Caco-2 (cell line): ENCODE measurements at regions not wholly inside any gene's neighbourhood (a gene's known extent, or its start where the extent isn't known, plus 50 kb on each side); places are given as distances from the start of the nearest gene placed in this dataset.

Experiments
- BruUV-seq: library from RNA; stranded (reverse); fragments of 400-500 nt; replicated peaks from 2 replicates; lab custom pipeline; 2021; lab: Mats Ljungman, UMichigan
- CTCF ChIA-PET: fragments of 300-600 bp; sonication (Branson Sonifier 250); formaldehyde crosslinking; loops from one replicate; lab custom pipeline; 2022; ENCODE audit warnings: antibody characterized with exemption; lab: Charles Lee
- POLR2A ChIA-PET: fragments of 300-600 bp; sonication (Branson Sonifier 250); formaldehyde crosslinking; loops from one replicate; lab custom pipeline; 2022; ENCODE audit warnings: antibody characterized with exemption; lab: Charles Lee
- DNase-seq, 2 experiments: peaks; one replicate each; pipeline versions ENCODE4 v3.0.0 to v3.0.0-alpha.2; 2020 to 2022
- H3K27me3 ChIP-seq: replicated peaks from 2 replicates; pipeline ENCODE4 v1.6.0; 2011; ENCODE audit warnings: low read length; ENCODE audit not compliant: control insufficient read depth, insufficient read depth
- H3K36me3 ChIP-seq: 2 replicates; pipeline ENCODE4 v1.5.1; 2011; ENCODE audit warnings: low read length; ENCODE audit not compliant: control insufficient read depth, insufficient read depth
- H3K4me1 ChIP-seq: fragments of 250-450 bp; sonication (Bioruptor Pico); 2 replicates; pipeline ENCODE4 v1.5.1; 2020; ENCODE audit warnings: mild to moderate bottlenecking
- H3K4me3 ChIP-seq: 2 replicates; pipeline ENCODE4 v1.5.1; 2011; ENCODE audit warnings: low read depth, mild to moderate bottlenecking, control low read depth, low read length
- H3K9me3 ChIP-seq: fragments of 250-450 bp; sonication (Bioruptor Pico); 2 replicates; pipeline ENCODE4 v1.5.1; 2020; ENCODE audit warnings: mild to moderate bottlenecking, moderate library complexity
- H3K27ac Mint-ChIP-seq: one replicate; pipeline ENCODE4 v1.8.0; 2022; ENCODE audit warnings: mixed read lengths; ENCODE audit not compliant: unreplicated experiment
- H3K27me3 Mint-ChIP-seq: one replicate; pipeline ENCODE4 v1.8.0; 2022; ENCODE audit warnings: mixed read lengths; ENCODE audit not compliant: insufficient read depth, unreplicated experiment
- H3K36me3 Mint-ChIP-seq: one replicate; pipeline ENCODE4 v1.8.0; 2022; ENCODE audit warnings: mild to moderate bottlenecking, mixed read lengths; ENCODE audit not compliant: insufficient read depth, unreplicated experiment
- H3K4me1 Mint-ChIP-seq: one replicate; pipeline ENCODE4 v1.8.0; 2022; ENCODE audit warnings: low read depth, mixed read lengths; ENCODE audit not compliant: unreplicated experiment
- H3K4me3 Mint-ChIP-seq: one replicate; pipeline ENCODE4 v1.8.0; 2022; ENCODE audit warnings: mild to moderate bottlenecking, moderate library complexity, mixed read lengths; ENCODE audit not compliant: unreplicated experiment
- H3K9me3 Mint-ChIP-seq: one replicate; pipeline ENCODE4 v1.8.0; 2022; ENCODE audit warnings: mixed read lengths; ENCODE audit not compliant: unreplicated experiment
- intact Hi-C: fragments of 100-400 bp; cut with micrococcal nuclease; formaldehyde crosslinking; loops from one replicate; pipeline ENCODE4 v1.10.0; 2022; ENCODE audit not compliant: unreplicated experiment
- TF ChIP-seq, protein P1 (sequence below), 2 experiments: fragments of 200-600 bp in 1 of 2; IDR thresholded peaks; 1 replicate in 1 of 2; 2 replicates in 1 of 2; pipeline versions ENCODE4 v1.5.1 to v1.8.0; 2011 to 2022; ENCODE audit warnings: antibody characterized with exemption in 1 of 2, control low read depth in 1 of 2, inconsistent platforms in 1 of 2, low read depth in 1 of 2, low read length in 1 of 2, mild to moderate bottlenecking in 1 of 2, moderate library complexity in 1 of 2; ENCODE audit not compliant: insufficient read depth in 1 of 2, severe bottlenecking in 1 of 2, unreplicated experiment in 1 of 2

DNA sequence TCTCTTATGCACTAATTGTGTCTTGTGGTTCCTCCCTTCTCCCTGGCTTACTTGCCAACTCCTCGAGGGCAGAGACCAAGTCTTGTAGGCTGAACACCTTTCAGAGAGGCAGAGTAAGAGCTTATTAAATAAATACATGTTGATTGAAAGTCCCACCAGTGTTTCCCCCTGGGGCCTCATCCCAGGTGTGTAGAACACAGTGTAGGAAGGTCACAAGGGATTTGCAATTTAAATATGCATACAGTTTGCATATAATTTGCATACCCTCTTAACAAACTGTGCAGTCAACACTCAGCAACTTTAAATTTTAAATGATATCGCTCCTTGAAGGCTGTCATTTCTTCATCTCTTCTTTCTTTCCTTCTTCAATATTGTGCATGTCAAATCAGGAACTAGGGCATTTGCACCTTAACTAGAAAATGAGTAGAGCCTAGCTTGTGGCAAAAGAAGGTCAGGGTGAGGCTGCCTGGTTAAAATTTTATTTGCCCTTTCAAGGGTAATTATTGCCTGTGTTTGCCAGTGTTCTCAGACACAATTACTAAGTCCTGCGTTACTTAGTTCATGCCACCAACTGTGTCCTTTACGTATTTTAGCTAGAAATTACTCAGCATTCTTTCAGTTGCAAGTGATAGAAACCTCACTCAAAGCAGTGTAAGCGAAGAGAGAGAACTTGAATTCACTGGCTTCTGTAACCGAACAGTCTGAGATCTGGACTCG is 465.7 kb downstream of the HAPSTR1 start:
- CTCF ChIA-PET, result no interaction called here
- intact Hi-C loops, result no loop called here
- H3K9me3 Mint-ChIP-seq, result no peaks in the 10 kb centered on the region

DNA sequence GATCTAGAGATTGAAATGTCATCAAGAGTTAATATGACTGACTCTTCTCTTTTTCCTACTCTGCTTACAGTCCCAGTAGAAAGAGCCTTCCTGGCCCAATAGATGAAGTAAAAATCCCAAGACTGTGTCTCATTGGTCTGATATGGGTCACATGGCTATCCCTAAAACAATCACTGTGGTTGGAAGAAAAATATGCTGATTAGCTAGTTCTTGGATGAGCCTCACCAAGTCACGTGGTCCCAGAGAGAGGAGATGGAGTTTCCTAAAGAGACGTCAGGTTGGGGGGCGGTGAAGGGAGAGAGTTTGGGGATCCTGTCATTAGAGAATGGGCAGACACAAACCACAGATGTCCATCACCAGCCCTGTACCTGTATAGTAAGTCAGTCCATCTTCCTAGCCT is 466.3 kb downstream of the HAPSTR1 start:
- intact Hi-C loops, result no loop called here
- ChIA-PET CTCF (no interaction called here), POLR2A (no interaction called here)
- Mint-ChIP-seq H3K36me3 (no peaks in the 10 kb centered on the region), H3K4me1 (peaks cover 13% of the 10 kb centered on the region), H3K27me3 (no peaks in the 10 kb centered on the region), H3K4me3 (no peak overlapping the region), H3K27ac (no peak overlapping the region), H3K9me3 (no peaks in the 10 kb centered on the region)
- no peaks in the 10 kb centered on the region for H3K9me3 ChIP-seq
- BruUV-seq, result no TSS peak
- DNase-seq, result no peak
- no peaks in the 10 kb centered on the region; the same call in 1 of the 2 replicates for H3K4me1 ChIP-seq
- TF ChIP-seq, protein P1, sequence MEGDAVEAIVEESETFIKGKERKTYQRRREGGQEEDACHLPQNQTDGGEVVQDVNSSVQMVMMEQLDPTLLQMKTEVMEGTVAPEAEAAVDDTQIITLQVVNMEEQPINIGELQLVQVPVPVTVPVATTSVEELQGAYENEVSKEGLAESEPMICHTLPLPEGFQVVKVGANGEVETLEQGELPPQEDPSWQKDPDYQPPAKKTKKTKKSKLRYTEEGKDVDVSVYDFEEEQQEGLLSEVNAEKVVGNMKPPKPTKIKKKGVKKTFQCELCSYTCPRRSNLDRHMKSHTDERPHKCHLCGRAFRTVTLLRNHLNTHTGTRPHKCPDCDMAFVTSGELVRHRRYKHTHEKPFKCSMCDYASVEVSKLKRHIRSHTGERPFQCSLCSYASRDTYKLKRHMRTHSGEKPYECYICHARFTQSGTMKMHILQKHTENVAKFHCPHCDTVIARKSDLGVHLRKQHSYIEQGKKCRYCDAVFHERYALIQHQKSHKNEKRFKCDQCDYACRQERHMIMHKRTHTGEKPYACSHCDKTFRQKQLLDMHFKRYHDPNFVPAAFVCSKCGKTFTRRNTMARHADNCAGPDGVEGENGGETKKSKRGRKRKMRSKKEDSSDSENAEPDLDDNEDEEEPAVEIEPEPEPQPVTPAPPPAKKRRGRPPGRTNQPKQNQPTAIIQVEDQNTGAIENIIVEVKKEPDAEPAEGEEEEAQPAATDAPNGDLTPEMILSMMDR (IDR thresholded peaks at IDR 0.05; ENCODE audit: insufficient read depth in 1 of 2, low read depth in 1 of 2, low read length in 1 of 2, severe bottlenecking in 1 of 2, unreplicated experiment in 1 of 2), result no peak
- H3K27me3 ChIP-seq, result no peaks in the 10 kb centered on the region
- no peak overlapping the region for H3K4me3 ChIP-seq
- no peaks in the 10 kb centered on the region for H3K36me3 ChIP-seq

More for the DNA sequence above, 465.7 kb downstream of the HAPSTR1 start:
- no peak overlapping the region for H3K4me3 ChIP-seq
- BruUV-seq, result no TSS peak
- no peaks in the 10 kb centered on the region for H3K9me3 ChIP-seq
- H3K27me3 ChIP-seq, result no peaks in the 10 kb centered on the region
- DNase-seq, result no peak
- H3K4me1 Mint-ChIP-seq, result peaks cover 13% of the 10 kb centered on the region
- POLR2A ChIA-PET, result no interaction called here
- H3K36me3 ChIP-seq, result no peaks in the 10 kb centered on the region
- no peak overlapping the region for H3K4me3 Mint-ChIP-seq
- H3K27ac Mint-ChIP-seq, result no peak overlapping the region
- TF ChIP-seq, protein P1 (IDR thresholded peaks at IDR 0.05; ENCODE audit: insufficient read depth in 1 of 2, low read depth in 1 of 2, low read length in 1 of 2, severe bottlenecking in 1 of 2, unreplicated experiment in 1 of 2), result no peak
- H3K36me3 Mint-ChIP-seq, result no peaks in the 10 kb centered on the region
- no peaks in the 10 kb centered on the region for H3K27me3 Mint-ChIP-seq
- H3K4me1 ChIP-seq, result no peaks in the 10 kb centered on the region; the same call in 1 of the 2 replicates

DNA sequence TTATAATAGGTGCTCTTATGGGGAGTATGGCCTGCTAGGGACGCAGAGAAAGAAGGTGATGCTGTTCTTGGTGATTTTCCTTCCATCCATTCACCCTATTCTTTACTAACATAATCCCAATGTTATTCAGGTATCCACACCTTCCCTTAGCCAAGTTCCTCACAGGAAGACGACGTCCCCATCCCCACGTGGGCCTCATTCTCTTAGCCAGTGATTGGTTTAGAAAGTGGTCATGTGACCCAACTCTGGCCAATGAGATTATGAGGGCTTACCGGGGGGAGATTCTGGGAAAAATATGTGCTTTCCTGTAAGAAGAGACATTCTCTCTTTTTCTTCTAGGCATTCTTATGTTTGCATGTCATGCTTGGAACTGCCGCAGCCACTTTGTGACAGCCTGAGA is 474.7 kb downstream of the HAPSTR1 start:
- ChIA-PET CTCF (no interaction called here), POLR2A (no interaction called here)
- peaks cover 7% of the 10 kb centered on the region for H3K9me3 Mint-ChIP-seq
- H3K4me1 ChIP-seq, result no peaks in the 10 kb centered on the region
- H3K27ac Mint-ChIP-seq, result no peak overlapping the region
- H3K4me1 Mint-ChIP-seq, result peaks cover 2% of the 10 kb centered on the region
- no TSS peak for BruUV-seq
- no peak for DNase-seq
- intact Hi-C loops, result no loop called here
- no peaks in the 10 kb centered on the region for H3K36me3 ChIP-seq
- H3K4me3 Mint-ChIP-seq, result no peak overlapping the region
- no peaks in the 10 kb centered on the region for H3K36me3 Mint-ChIP-seq
- TF ChIP-seq, protein P1 (IDR thresholded peaks at IDR 0.05; ENCODE audit: insufficient read depth in 1 of 2, low read depth in 1 of 2, low read length in 1 of 2, severe bottlenecking in 1 of 2, unreplicated experiment in 1 of 2), result no peak
- no peaks in the 10 kb centered on the region for H3K27me3 ChIP-seq
- H3K9me3 ChIP-seq, result no peaks in the 10 kb centered on the region
- no peak overlapping the region for H3K4me3 ChIP-seq
- H3K27me3 Mint-ChIP-seq, result no peaks in the 10 kb centered on the region
